T1000 (cell line): ENCODE measurements at regions not wholly inside any gene's neighbourhood (a gene's known extent, or its start where the extent isn't known, plus 50 kb on each side); places are given as distances from the start of the nearest gene placed in this dataset.
"Not testable (repeated sequence)": the region's sequence is repeated elsewhere in the genome, so short reads cannot be mapped to it uniquely, and the experiment has no call there.

ENCODE experiments used
- DNase-seq: peaks from one replicate; lab custom pipeline; 2025; ENCODE audit warnings: mixed read lengths; lab: John Stamatoyannopoulos, UW

DNA sequence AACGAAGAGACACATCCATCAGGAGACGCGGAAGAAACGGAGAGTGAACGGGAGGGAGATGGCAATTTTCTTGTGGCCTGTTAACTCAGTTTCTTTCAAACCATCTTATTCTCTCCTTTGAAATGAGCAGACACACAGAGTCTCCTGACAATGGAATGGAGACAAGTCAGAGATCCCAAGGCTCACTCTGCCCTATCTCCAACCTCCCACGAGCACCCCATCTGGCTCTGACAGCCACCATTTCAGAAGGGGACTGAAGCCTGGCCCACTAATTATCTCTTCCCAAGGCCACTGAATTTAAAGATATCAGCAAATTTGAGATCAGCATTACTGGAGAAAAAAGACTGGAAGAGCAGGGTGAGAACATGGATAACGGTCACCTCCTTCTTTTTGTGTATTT, 215.6 kb downstream of the DHX15 start:
- no peak for DNase-seq

- no peak for DNase-seq
Observed at GRCh38 chr4:24364852-24365251, 219.5 kb downstream of the DHX15 start.

GRCh38 chr4:24364249-24364648, 220.1 kb downstream of the DHX15 start:
- DNase-seq, result no peak

DNA sequence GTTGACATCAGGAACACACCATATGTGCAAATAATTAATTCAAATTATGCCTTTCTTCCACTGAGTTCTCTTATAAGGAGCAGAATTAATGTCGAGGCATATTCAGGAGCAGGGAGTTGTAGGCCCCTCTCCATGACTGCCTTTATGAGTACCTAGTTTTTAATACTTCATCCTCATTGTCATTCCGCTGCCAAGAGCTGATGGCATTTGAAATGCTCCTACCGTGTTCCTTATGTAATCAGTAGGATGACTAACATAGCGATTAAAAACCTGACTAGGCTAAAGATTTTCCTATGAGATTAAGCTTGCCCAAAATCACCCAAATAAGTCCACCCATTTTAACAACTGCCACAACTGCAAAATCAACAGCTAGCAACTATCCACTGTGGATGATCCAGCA, 220.6 kb downstream of the DHX15 start:
- DNase-seq, result no peak

- DNase-seq, result no peak
Observed at GRCh38 chr4:24352112-24352511, 232.2 kb downstream of the DHX15 start.

- not testable (repeated sequence) for DNase-seq
Observed at GRCh38 chr4:24349168-24349996, 235.0 kb downstream of the DHX15 start.

DNA sequence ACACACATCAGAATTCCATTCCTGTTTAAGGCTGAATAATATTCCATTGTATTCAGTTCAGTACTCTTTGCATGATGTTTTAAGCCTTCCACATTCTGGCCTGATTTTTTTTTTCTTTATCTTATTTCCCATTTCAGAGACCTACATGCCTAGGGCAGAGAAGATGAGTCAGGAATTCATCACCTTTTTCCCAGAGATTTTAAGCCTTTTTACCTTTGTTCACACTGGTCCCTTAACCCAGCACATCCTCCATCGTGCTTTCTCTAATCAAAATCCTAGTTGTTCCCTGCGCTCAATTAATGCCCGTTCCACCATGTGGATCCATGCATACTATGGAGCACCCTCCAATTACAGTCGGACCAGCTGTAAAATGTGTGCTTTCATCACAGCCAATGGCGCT, 245.1 kb downstream of the DHX15 start:
- no peak for DNase-seq

- no peak for DNase-seq
Observed at GRCh38 chr4:24337451-24338190, 246.7 kb downstream of the DHX15 start.

DNA sequence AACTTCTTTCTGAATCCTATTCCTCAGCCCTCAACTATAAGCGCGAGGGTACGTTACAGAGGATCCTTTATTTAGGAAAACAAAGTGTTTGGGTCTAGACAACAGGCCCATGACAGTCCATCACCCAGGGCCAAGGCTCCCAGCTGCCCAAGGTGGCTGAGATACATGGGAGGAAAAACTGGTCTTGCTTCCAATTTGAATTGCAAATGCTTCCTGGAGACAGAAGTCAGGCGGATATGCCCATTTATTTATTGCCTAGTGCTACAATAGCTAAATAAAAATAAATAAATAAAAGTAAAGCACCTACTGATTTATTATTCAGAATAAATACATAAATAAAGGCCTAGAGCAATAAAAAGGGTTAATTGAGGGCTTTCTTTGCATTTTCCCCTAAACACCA, 248.7 kb downstream of the DHX15 start:
- DNase-seq, result no peak

DNA sequence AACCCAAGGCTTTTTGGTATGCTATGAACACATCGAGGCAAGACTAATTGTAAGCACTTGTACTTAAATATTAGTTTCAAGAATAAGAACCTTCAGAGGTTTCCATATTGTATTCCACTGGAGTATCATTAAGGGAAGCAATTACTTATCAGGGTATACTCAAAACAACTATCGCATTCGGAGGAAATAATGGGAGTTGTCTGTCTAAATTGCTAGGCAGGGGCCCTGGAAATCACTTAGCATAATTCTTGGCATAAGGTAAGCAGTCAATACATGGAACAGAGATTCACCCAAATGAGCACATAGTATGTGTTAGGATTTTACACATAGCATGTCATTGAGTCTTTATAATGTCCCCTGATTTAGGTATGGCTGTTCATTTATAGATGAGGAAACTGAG, 249.4 kb downstream of the DHX15 start:
- no peak for DNase-seq

DNA sequence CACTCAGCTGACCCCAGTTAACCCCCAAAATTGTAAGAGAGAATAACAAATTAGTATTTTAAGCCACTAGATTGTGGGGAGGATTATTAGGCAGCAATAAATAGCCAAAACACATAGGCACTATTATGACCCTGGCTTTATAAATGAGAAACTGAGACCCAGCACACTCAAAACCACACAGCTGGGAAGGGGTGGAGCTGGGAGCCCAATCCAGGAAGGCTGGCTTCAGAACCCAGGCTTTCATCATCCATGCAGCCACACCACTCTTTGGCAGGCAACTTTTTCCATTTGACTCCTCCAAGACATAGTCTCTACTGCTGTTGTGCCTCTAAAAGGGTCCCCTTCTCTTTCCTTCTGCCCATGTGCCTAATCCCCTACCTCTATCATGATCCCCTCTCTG, 253.8 kb downstream of the DHX15 start:
- DNase-seq, result no peak

DNA sequence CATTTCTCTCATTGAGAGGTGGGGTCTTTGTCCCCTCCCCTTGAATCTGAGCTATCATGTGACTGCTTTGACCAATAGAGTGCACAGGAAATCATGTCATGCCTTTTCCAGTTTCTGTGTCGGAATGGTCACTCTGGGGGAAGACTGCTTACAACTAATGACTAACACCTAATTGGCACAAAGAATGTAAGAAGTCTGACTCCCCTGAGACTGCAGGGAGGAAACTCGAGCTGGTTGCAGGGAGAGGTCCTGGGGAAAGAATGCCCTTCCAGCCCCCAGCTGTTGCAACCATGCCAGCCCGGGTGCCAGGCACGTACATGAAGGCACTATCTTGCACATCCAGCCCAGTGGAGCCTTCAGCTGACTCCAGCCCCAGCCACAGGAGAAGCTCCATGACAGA, 254.2 kb downstream of the DHX15 start:
- DNase-seq, result no peak

DNA sequence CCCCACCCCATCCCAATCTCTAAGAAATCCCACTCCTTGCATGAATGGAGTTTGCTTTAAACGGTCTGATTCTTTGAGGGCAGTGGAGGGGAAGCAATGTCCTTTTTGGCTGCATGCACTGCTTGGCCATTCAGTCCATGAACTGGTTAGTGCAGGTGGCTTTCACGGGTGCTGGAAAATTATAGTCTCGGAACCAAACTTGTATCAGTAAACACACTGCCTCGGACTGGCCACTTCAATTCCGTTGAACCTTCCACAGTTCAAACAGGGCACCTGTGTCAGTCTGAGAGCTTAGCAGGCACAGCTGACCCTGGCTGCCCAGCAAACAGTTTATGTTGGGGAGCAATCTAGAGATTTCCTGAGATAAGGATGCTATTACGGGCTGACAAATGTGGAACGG, 255.6 kb downstream of the DHX15 start:
- no peak for DNase-seq

GRCh38 chr4:24328310-24328709, 256.0 kb downstream of the DHX15 start:
- DNase-seq, result no peak

DNA sequence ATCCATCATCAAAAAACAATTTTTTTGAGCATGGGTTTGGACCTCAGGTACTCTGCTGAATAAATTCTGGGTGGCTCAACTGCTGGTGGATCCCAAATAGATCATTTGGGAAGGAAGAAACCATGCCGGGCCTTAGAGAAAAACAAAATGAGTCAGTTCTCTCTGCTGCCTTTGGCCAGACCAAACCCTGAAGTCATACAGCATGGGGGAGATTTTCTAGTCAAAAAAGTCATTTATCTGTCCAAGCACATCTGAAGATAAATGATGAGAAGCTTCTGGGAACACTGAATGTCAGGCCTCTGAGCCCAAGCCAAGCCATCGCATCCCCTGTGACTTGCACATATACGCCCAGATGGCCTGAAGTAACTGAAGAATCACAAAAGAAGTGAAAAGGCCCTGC, 261.4 kb downstream of the DHX15 start:
- DNase-seq, result no peak

DNA sequence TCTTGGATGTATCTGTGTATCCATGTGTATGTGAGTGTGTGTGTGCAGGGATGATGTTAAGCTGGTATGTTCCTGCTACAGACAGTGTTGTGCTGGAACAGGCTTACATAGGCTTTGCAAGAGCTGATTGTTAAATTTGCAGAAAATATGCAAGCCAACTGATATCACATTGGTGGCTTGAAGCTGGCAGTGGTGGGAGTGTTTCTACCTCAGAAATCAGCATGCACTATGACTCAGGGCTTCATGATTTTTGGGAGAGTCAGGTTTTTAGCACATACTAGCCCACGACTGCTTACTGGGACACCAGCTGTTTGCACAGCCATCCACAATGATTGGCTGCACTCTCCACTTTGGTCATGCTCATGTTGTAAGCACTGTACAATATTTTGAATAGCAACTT, 261.8 kb downstream of the DHX15 start:
- no peak for DNase-seq

- no peak for DNase-seq
Observed at GRCh38 chr4:24321616-24322015, 262.7 kb downstream of the DHX15 start.

DNA sequence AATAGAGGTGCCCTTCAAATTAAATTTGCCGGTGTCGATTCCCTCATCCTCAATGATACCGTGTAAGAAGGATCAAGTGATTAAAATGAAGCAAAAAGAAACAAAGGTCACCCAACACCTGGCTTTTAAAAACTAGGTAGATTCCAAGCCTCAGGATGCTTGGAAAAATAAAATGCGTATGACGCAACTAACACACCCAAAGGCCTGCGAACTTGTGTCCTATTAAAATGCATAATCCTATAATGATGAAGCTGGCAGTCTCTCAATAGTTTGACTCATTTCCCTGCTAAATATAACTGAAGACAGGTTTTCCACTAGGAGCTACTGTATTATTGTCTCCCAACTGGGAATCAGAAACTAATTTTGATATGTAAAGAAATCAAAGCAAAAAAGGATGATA, 263.2 kb downstream of the DHX15 start:
- no peak for DNase-seq

DNA sequence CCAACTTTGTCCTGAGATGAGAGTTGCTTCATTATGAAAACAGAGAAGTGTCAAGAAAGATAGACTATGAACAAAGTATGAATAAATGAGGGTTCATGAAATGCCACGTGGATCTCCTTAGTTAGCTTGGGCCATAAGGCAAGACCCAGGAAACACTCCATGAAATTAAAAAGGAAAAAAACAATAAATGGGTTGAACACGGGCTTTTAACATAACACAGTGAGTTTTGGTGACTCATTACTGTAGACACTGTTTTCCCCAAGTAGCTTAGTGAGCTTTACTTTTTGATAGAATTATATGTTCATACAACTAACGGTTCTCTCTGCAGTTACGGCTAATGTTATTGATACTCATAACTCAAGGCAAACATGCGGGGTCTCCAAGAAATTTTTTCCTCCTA, 265.0 kb downstream of the DHX15 start:
- no peak for DNase-seq

GRCh38 chr4:24315056-24315455, 269.3 kb downstream of the DHX15 start:
- no peak for DNase-seq

DNA sequence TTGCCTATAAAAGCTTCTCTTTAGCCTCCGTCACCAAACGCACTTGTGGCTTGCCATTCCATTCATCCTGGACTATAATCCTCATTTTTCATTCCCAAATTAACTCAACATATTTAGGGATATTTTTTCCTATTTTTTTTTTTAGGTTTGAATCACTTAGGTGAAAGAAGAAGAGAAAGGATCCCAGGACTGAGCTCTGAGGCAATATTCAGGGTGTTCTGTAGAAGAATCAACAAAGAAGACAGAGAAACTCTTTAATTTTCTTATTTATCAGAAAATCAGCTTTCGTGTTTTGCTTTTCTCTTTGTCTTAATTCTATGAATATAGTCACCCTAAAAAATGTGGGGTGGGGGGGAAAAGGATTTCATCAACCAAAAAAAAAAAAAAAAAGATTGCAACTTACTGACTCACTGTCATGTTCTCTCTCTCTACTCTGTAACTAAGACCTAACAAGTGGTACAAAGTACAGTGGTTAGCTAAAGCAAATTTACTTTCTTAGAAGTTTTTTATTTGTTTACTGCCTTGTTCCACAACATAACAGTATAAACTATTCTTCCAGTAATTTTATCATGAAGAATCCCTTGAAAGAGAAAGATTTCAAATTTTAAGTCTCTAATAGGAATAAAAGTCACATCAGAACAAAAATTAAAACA, 272.0 kb downstream of the DHX15 start:
- no peak for DNase-seq

GRCh38 chr4:24303926-24304325, 280.4 kb downstream of the DHX15 start:
- no peak for DNase-seq

DNA sequence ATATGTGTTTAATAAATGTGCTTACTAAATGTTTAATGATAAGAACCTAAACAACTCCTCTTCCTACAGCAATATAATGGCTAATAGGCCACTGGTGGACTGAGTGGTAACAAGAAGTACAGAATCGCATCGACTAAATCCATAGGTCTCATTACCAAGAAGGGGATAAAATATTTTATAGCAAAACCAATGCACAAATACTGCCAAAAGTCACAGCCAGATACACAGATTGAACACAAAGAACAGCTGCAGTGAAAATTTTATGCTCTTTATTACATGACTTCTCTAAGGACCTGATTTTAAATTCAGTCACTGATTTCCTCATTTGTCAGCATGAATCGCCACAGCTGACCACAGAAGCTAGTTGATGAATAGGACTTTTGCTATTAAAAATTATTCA, 285.4 kb downstream of the DHX15 start:
- DNase-seq, result no peak
